IPS-NIHi7 (cell line): ENCODE measurements at regions not wholly inside any gene's neighbourhood (a gene's known extent, or its start where the extent isn't known, plus 50 kb on each side); places are given as distances from the start of the nearest gene placed in this dataset.
"Not testable (repeated sequence)": the region's sequence is repeated elsewhere in the genome, so short reads cannot be mapped to it uniquely, and the experiment has no call there.

Experiments used
- DNase-seq: peaks from one replicate; pipeline ENCODE4 v3.0.0; 2012; ENCODE audit warnings: mixed read lengths; ENCODE audit errors: extremely low spot score

- DNase-seq = no peak
These were observed 1682.3 kb upstream of the PIK3C3 start for GRCh38 chr18:40272630-40273231.

GRCh38 chr18:40259115-40259835 lies 1695.8 kb upstream of the PIK3C3 start:
- no peak for DNase-seq

- DNase-seq = no peak
These were observed 1696.7 kb upstream of the PIK3C3 start for GRCh38 chr18:40258311-40258710.

- no peak for DNase-seq
These were observed 1704.8 kb upstream of the PIK3C3 start for GRCh38 chr18:40250236-40250635.

- no peak for DNase-seq
These were observed 1705.5 kb upstream of the PIK3C3 start for GRCh38 chr18:40249390-40250080.

GRCh38 chr18:40245612-40246011 lies 1709.4 kb upstream of the PIK3C3 start:
- DNase-seq = not testable (repeated sequence)

- no peak for DNase-seq
These were observed 1711.4 kb upstream of the PIK3C3 start for GRCh38 chr18:40243607-40244006.

- no peak for DNase-seq
These were observed 1719.2 kb upstream of the PIK3C3 start for GRCh38 chr18:40235836-40236235.

GRCh38 chr18:40235323-40235722 lies 1719.7 kb upstream of the PIK3C3 start:
- DNase-seq = no peak

- DNase-seq = no peak
These were observed 1721.0 kb upstream of the PIK3C3 start for GRCh38 chr18:40233931-40234616.

GRCh38 chr18:40222776-40223175 lies 1732.3 kb upstream of the PIK3C3 start:
- no peak for DNase-seq

- DNase-seq = no peak
These were observed 1738.2 kb upstream of the PIK3C3 start for GRCh38 chr18:40216856-40217255.

GRCh38 chr18:40215979-40216378 lies 1739.1 kb upstream of the PIK3C3 start:
- no peak for DNase-seq

- no peak for DNase-seq
These were observed 1744.3 kb upstream of the PIK3C3 start for GRCh38 chr18:40210696-40211095.

- DNase-seq = no peak
These were observed 1746.1 kb upstream of the PIK3C3 start for GRCh38 chr18:40208958-40209357.

GRCh38 chr18:40197711-40198110 lies 1757.3 kb upstream of the PIK3C3 start:
- no peak for DNase-seq

- DNase-seq = no peak
These were observed 1768.4 kb upstream of the PIK3C3 start for GRCh38 chr18:40186677-40187076.

GRCh38 chr18:40179729-40180461 lies 1775.1 kb upstream of the PIK3C3 start:
- DNase-seq = no peak

- no peak for DNase-seq
These were observed 1787.0 kb upstream of the PIK3C3 start for GRCh38 chr18:40168026-40168425.

- DNase-seq = no peak
These were observed 1791.8 kb upstream of the PIK3C3 start for GRCh38 chr18:40163254-40163653.

- no peak for DNase-seq
These were observed 1794.7 kb upstream of the PIK3C3 start for GRCh38 chr18:40160361-40160760.
